Motor neuron (in vitro differentiated cells): ENCODE measurements at regions not wholly inside any gene's neighbourhood (a gene's known extent, or its start where the extent isn't known, plus 50 kb on each side); places are given as distances from the start of the nearest gene placed in this dataset.

ENCODE experiments used
- ATAC-seq, 8 experiments: fragments of 200-7000 bp; cut with Tn5 transposase; replicated peaks in 6 of 8; 2 replicates each; pipeline ENCODE4 v1.8.0; 2021; ENCODE audit warnings: mild to moderate bottlenecking in 8 of 8, moderate library complexity in 8 of 8
- H3K27ac ChIP-seq, 2 donors: fragments of 250-450 bp; sonication (Bioruptor Pico); 2 replicates each; pipeline ENCODE4 v1.9.0; 2021; ENCODE audit warnings: antibody characterized with exemption in 2 of 2, mild to moderate bottlenecking in 2 of 2, moderate library complexity in 1 of 2
- H3K4me1 ChIP-seq, 2 donors: fragments of 250-450 bp; sonication (Bioruptor Pico); replicated peaks in 1 of 2; 2 replicates each; pipeline ENCODE4 v1.6.1; 2021; ENCODE audit warnings: antibody characterized with exemption in 2 of 2, mild to moderate bottlenecking in 2 of 2, moderate library complexity in 1 of 2
- H3K4me3 ChIP-seq, 5 donors: fragments of 250-450 bp; sonication (Bioruptor Pico); 2 replicates each; pipeline ENCODE4 v1.9.0; 2021; ENCODE audit warnings: antibody characterized with exemption in 5 of 5, mild to moderate bottlenecking in 5 of 5, moderate library complexity in 4 of 5
- WGBS, 10 experiments: fragments of 450-650 bp; shearing (Covaris generic); methylation state at CpG; one replicate each; pipeline ENCODE4 v1.0.0; 2022; 5-methylcytosine and 5-hydroxymethylcytosine counted together
- in situ Hi-C, 9 experiments: fragments of 400-800 bp; cut with MboI; loops; one replicate each; pipeline ENCODE4 v1.15.0; 2021; ENCODE audit warnings: low sequenced_read_pairs in 9 of 9, low pct_unique_long_range_greater_than_20kb in 2 of 9; ENCODE audit not compliant: unreplicated experiment in 9 of 9

DNA sequence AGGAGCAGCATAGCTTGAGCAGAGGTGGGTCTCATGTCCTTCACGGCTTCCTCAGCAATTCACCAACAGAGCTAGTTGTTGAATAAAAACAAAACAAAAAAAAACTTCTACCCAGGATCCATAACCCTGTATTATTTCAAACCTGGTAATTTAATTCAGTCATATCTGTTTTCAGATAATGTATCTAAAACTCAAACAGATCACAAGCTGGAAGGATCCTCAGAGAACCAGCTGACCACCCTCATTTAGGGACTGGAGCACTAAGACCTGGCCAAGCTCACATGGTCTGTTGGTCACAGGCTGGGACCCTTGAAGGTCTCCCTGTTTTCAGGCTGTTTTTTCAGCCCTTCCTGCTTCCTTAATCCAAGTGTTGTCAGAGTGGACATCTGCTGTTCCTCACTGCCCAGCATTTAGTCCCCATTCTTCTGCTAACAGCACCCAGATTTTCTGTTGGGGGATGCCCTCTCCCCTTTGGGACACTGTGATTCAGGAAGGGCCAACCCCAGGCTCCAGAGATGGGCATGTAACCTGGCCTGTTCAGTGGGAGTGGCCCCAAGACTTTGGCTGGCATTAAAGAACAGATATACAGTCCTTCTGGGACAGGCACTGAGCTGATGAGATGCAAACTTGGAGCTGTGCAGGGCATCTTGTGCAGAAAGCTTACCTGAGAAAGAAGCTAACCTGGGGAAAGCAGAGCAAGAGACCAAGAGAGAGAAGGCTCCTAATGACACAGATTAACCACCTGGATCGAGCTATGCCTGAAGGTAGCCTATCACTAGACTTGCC, 78.8 kb upstream of the SPATA12 start:
- H3K4me3 ChIP-seq, result no peak overlapping the region
- peaks cover 12 to 17% of the 10 kb centered on the region in 2 donors for H3K4me1 ChIP-seq
- in situ Hi-C loops, result loop anchor here in 7 of 9 experiments (10.0 to 25.0 kb wide), 4 partner anchors 169 to 287 kb away; partner anchors contain the start of gene ARHGEF3 (in 1 of the 7)
- H3K27ac ChIP-seq, result no peak overlapping the region
- 14 to 100% (median 92%) methylated on average over 1 to 2 of the region's 2 CpGs; no CpG with 5 or more reads in 3 of the 10 experiments for WGBS, 10 experiments
- ATAC-seq, result no peak

DNA sequence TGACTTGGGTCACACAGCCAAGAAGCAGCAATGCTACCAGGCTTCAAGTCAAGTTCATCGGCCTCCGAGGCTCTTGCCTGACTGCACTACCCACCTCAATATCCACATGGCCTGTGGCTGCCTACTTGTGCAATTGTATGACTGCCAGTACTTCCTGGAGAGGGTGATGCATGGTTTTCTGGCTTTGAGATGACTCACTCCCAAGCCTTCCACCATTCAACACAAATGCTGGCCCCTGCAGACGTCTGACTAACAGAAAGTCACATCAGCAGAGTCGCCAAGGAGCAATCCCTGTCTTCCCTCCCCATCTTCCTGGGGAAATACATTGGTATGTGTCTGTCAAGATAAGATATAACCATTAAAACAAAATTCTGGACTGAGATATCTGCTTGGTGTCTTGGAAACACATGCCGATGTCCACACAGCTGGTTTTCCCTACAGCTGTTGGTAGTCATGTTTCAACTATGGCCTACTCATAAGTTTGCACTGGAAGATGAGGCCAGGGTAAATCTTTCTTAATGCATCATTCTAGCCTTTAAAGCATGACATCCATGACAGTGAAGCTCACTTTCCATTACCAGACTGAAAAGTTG, 79.6 kb upstream of the SPATA12 start:
- peaks cover 12 to 19% of the 10 kb centered on the region in 2 donors for H3K4me1 ChIP-seq
- WGBS, 10 experiments, result 0 to 100% (median 88%) methylated on average over 1 to 4 of the region's 5 CpGs; no CpG with 5 or more reads in 3 of the 10 experiments
- no peak overlapping the region for H3K4me3 ChIP-seq
- in situ Hi-C loops, result loop anchor here in 7 of 9 experiments (10.0 to 25.0 kb wide), 4 partner anchors 169 to 286 kb away; partner anchors contain the start of gene ARHGEF3 (in 1 of the 7)
- peak; percentile 27 to 98 (median 66) for ATAC-seq
- H3K27ac ChIP-seq, result no peak overlapping the region

GRCh38 chr3:56980243-56980642, 80.2 kb upstream of the SPATA12 start:
- H3K4me3 ChIP-seq, result no peak overlapping the region
- no peak for ATAC-seq
- peaks cover 12 to 19% of the 10 kb centered on the region in 2 donors for H3K4me1 ChIP-seq
- H3K27ac ChIP-seq, result no peak overlapping the region
- 91 to 100% (median 100%) methylated on average over 4 to 5 of the region's 5 CpGs; no CpG with 5 or more reads in 3 of the 10 experiments for WGBS, 10 experiments
- in situ Hi-C loops, result loop anchor here in 7 of 9 experiments (10.0 to 25.0 kb wide), 4 partner anchors 168 to 285 kb away; partner anchors contain the start of gene ARHGEF3 (in 1 of the 7)

GRCh38 chr3:56979791-56980190, 80.7 kb upstream of the SPATA12 start:
- in situ Hi-C loops, result loop anchor here in 7 of 9 experiments (10.0 to 25.0 kb wide), 4 partner anchors 167 to 285 kb away; partner anchors contain the start of gene ARHGEF3 (in 1 of the 7)
- no peak for ATAC-seq
- Histone ChIP-seq H3K4me1 (peaks cover 12 to 19% of the 10 kb centered on the region in 2 donors), H3K27ac (no peak overlapping the region), H3K4me3 (no peak overlapping the region)
- 93 to 100% (median 100%) methylated on average over 3 to 6 of the region's 6 CpGs; no CpG with 5 or more reads in 5 of the 10 experiments for WGBS, 10 experiments

DNA sequence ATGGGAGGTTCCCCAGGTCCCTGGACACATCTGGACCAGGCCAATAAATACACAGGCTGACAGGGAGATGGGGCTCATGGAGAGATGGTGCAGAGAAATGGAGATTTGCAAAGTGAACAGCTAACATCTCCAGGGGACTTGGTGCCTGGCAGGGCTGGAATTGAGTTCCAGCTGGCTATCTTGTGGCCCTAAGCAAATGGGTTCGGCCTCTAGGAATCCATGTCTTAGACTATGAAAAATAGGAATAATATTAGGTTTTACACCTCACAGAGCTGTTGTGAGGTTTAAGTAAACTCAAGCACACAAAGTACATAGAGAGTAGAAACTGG, 82.9 kb upstream of the SPATA12 start:
- in situ Hi-C loops, result loop anchor here in 3 of 9 experiments (25.0 kb wide), 2 partner anchors 165 to 265 kb away; partner anchors contain the start of gene ARHGEF3 (in 1 of the 3)
- Histone ChIP-seq H3K4me1 (peaks cover 12 to 25% of the 10 kb centered on the region in 2 donors), H3K27ac (peak overlapping the region in 1 of 2 donors; percentile 60), H3K4me3 (no peak overlapping the region)
- peak in 1 of 8 experiments; percentile 50 for ATAC-seq
- WGBS, 10 experiments, result 100% methylated on average over 1 of the region's 1 CpG; no CpG with 5 or more reads in 9 of the 10 experiments

GRCh38 chr3:56976651-56977560, 83.6 kb upstream of the SPATA12 start:
- Histone ChIP-seq H3K27ac (peak overlapping the region in 1 of 2 donors; percentile 60), H3K4me1 (peaks cover 12 to 25% of the 10 kb centered on the region in 2 donors), H3K4me3 (no peak overlapping the region)
- in situ Hi-C loops, result loop anchor here in 3 of 9 experiments (25.0 kb wide), 2 partner anchors 165 to 265 kb away; partner anchors contain the start of gene ARHGEF3 (in 1 of the 3)
- 25 to 92% (median 67%) methylated on average over 1 to 6 of the region's 9 CpGs; no CpG with 5 or more reads in 2 of the 10 experiments for WGBS, 10 experiments
- peak; percentile 32 to 96 (median 85) for ATAC-seq

- 54 to 100% (median 100%) methylated on average over 1 of the region's 1 CpG; no CpG with 5 or more reads in 4 of the 10 experiments for WGBS, 10 experiments
Measured at GRCh38 chr3:56975567-56975966, 84.9 kb upstream of the SPATA12 start.

DNA sequence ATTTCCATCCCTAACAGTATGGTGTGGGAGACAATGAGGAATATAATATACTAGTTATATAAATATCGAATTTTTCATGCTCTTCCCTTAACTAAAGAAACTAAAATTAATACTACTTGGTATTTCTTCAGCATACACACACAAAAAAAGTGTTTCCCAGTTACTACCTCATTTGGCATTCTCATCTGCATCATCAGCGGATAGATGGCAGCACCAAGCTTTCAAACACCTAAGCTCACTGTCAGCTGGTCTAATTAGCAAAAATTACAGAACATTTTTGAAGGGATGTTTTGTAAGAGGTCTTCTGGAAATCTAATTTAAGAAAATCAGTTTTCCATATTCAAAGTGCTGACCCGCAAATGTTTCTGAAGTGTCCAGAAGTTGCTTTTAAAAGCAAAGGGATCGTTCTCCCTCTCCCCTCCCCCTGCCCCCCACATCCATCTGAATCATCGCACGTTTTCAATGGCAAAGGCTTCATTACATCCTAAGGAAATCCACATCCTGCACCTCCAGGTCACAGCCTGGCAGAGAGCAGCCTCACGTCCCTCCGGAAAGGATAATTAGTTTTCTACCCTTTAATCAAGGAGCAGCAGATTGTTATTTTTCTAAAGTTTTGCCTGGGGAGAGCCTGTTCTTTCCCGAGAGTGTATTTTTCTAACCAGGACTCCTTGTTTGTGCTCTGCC, 86.1 kb upstream of the SPATA12 start:
- Histone ChIP-seq H3K4me3 (no peak overlapping the region), H3K4me1 (peaks cover 12 to 25% of the 10 kb centered on the region in 2 donors), H3K27ac (no peak overlapping the region)
- in situ Hi-C loops, result no loop called here
- 57 to 100% (median 70%) methylated on average over 1 to 7 of the region's 9 CpGs; no CpG with 5 or more reads in 2 of the 10 experiments for WGBS, 10 experiments
- no peak for ATAC-seq

More at GRCh38 chr3:56975567-56975966, 84.9 kb upstream of the SPATA12 start:
- H3K4me3 ChIP-seq, result no peak overlapping the region
- ATAC-seq, result no peak
- H3K27ac ChIP-seq, result no peak overlapping the region
- in situ Hi-C loops, result loop anchor here in 3 of 9 experiments (25.0 kb wide), 2 partner anchors 163 to 263 kb away; partner anchors contain the start of gene ARHGEF3 (in 1 of the 3)
- peaks cover 12 to 25% of the 10 kb centered on the region in 2 donors for H3K4me1 ChIP-seq

GRCh38 chr3:56971816-56972215, 88.6 kb upstream of the SPATA12 start:
- no peak for ATAC-seq
- in situ Hi-C loops, result no loop called here

DNA sequence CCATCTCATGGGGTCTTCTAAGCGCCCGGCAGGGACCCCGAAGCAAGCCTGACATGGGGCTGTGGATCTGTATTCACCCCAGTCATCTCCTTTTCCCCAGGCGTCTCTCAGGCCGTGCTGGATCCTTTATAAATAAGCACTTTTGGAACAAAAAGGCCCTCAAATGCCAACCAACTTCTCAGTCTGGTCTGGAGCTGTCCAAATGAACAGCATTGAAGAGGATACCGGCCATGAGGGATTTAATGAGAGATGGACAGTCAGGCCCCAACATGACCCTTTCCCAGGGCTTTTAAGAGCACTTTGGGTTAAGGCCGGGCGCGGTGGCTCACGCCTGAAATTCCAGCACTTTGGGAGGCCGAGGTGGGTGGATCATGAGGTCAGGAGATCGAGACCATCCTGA, 89.2 kb upstream of the SPATA12 start:
- in situ Hi-C loops, result no loop called here
- H3K4me1 ChIP-seq, result peaks cover 0 to 6% of the 10 kb centered on the region in 2 donors
- no peak overlapping the region for H3K27ac ChIP-seq
- WGBS, 10 experiments, result 60 to 100% (median 94%) methylated on average over 1 to 8 of the region's 12 CpGs; no CpG with 5 or more reads in 3 of the 10 experiments
- ATAC-seq, result no peak
- H3K4me3 ChIP-seq, result no peak overlapping the region

More at GRCh38 chr3:56971816-56972215, 88.6 kb upstream of the SPATA12 start:
- no peak overlapping the region for H3K27ac ChIP-seq
- WGBS, 10 experiments, result 80 to 100% (median 98%) methylated on average over 1 to 3 of the region's 4 CpGs; no CpG with 5 or more reads in 4 of the 10 experiments
- peaks cover 0 to 10% of the 10 kb centered on the region in 2 donors for H3K4me1 ChIP-seq
- no peak overlapping the region for H3K4me3 ChIP-seq

- Histone ChIP-seq H3K4me1 (peaks cover 0 to 6% of the 10 kb centered on the region in 2 donors), H3K27ac (no peak overlapping the region), H3K4me3 (no peak overlapping the region)
- 43 to 95% (median 88%) methylated on average over 1 to 4 of the region's 7 CpGs; no CpG with 5 or more reads in 4 of the 10 experiments for WGBS, 10 experiments
- ATAC-seq, result peak in 1 of 8 experiments; percentile 7
- in situ Hi-C loops, result no loop called here
Measured at GRCh38 chr3:56970461-56970879, 90.0 kb upstream of the SPATA12 start.
